GM10266 (cell line): ENCODE measurements at regions not wholly inside any gene's neighbourhood (a gene's known extent, or its start where the extent isn't known, plus 50 kb on each side); places are given as distances from the start of the nearest gene placed in this dataset.
"Not testable (repeated sequence)": the region's sequence is repeated elsewhere in the genome, so short reads cannot be mapped to it uniquely, and the experiment has no call there.

ENCODE experiments used
- DNase-seq: peaks from one replicate; pipeline ENCODE4 v3.0.0; 2012; ENCODE audit errors: extremely low spot score
- CTCF ChIP-seq: IDR thresholded peaks from 2 replicates; pipeline ENCODE4 v1.5.1; 2012; ENCODE audit warnings: mild to moderate bottlenecking, low read depth; ENCODE audit not compliant: control insufficient read depth, insufficient read depth; ENCODE audit errors: missing control alignments

- DNase-seq, result no peak
- TF ChIP-seq CTCF, result no peak
Observed at GRCh38 chr1:61566177-61566576, 158.8 kb downstream of the TM2D1 start.

- no peak for TF ChIP-seq CTCF
- DNase-seq, result no peak
Observed at GRCh38 chr1:61563611-61564010, 161.3 kb downstream of the TM2D1 start.

DNA sequence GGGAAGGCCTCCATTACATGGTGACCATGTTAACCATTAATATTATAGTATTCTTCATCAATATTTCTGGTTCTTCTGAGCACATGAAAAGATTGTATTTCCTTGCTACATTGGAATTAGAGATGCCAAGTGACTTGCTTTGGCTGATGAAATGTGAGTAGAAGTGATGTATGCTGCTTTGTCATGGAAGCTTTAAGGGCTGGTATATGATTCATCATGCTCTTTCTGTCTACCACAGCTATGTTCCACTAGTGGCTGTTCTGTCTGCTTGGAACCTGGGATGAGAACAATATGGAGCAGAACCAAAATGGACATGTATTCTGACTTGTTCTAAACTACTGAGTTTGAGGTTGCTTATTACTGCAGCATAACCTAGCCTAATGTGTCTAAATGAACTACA is 163.3 kb downstream of the TM2D1 start:
- no peak for TF ChIP-seq CTCF
- no peak for DNase-seq

DNA sequence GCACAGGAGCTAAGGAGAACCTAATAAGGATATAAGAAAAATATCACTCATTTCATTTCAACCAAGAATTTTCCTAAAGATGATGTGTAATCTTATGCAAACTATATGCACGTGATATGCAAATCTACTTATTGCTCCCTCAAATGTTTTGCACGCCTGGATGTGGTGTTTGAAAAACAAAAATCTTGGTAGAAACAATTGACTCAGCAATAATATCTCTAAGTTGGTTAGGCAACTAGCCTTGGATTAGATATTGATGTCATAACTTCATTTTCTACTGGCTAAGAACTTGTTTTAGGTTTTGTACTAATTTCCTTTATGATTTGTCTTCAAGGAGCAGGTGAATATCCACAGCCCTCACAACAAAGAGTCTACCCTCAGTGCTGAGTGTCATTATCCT is 164.6 kb downstream of the TM2D1 start:
- TF ChIP-seq CTCF, result no peak
- no peak for DNase-seq

- DNase-seq, result no peak
- TF ChIP-seq CTCF, result no peak
Observed at GRCh38 chr1:61556631-61557030, 168.3 kb downstream of the TM2D1 start.

GRCh38 chr1:61552630-61553305 is 172.2 kb downstream of the TM2D1 start:
- TF ChIP-seq CTCF, result no peak
- DNase-seq, result no peak

GRCh38 chr1:61547302-61547701 is 177.6 kb downstream of the TM2D1 start:
- DNase-seq, result not testable (repeated sequence)
- peak; percentile 35 for TF ChIP-seq CTCF

DNA sequence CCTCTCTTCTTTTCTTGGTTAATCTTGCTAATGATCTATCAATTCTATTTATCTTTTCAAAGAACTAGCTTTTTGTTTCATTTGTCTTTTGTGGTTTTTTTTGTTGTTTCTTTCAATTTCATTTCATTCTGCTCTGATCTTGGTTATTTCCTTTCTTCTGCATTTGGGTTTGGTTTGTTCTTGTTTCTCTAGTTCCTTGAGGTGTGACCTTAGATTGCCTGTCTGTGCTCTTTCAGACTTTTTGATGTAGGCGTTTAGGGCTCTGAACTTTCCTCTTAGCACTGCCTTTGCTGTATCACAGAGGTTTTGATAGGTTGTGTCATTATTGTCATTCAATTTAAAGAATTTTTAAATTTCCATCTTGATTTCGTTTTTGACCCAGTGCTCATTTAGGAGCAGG is 180.1 kb downstream of the TM2D1 start:
- DNase-seq, result not testable (repeated sequence)

DNA sequence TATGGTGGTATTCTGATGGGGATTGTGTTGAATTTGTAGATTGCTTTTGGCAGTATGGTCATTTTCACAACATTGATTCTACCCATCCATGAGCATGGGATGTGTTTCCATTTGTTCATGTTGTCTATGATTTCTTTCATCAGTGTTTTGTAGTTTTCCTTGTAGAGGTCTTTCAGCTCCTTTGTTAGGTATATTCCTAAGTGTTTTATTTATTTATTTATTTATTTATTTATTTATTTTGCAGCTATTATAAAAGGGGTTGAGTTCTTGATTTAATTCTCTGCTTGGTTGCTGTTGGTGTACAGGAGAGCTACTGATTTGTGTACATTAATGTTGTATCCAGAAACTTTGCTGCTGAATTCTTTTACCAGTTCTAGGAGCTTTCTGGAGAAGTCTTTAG is 181.4 kb downstream of the TM2D1 start:
- not testable (repeated sequence) for DNase-seq
